GM12878 (cell line): ENCODE measurements at regions not wholly inside any gene's neighbourhood (a gene's known extent, or its start where the extent isn't known, plus 50 kb on each side); places are given as distances from the start of the nearest gene placed in this dataset.

Experiments
- ATAC-seq: fragments of 200-7000 bp; cut with Tn5 transposase; 3 replicates; pipeline ENCODE4 v1.9.1; 2020; ENCODE audit warnings: mild to moderate bottlenecking, moderate library complexity
- BruUV-seq: library from RNA; stranded (reverse); fragments of 400-500 nt; replicated peaks from 2 replicates; lab custom pipeline; 2021; lab: Mats Ljungman, UMichigan
- CTCF ChIA-PET: fragments of 300-600 bp; sonication (Branson Sonifier 250); formaldehyde crosslinking; extraction: SDS; loops from one replicate; lab custom pipeline; 2021; ENCODE audit warnings: inconsistent platforms; lab: Yijun Ruan, JAX
- POLR2A ChIA-PET: fragments of 350-600 bp; formaldehyde crosslinking; extraction: SDS; loops from one replicate; lab custom pipeline; 2021; ENCODE audit warnings: inconsistent platforms; lab: Charles Lee
- RAD21 ChIA-PET: fragments of 300-600 bp; sonication (Branson Sonifier 250); formaldehyde crosslinking; loops from one replicate; lab custom pipeline; 2023; ENCODE audit warnings: antibody characterized with exemption; ENCODE audit not compliant: unreplicated experiment; lab: Charles Lee
- SMC1A ChIA-PET: fragments of 300-600 bp; sonication (Branson Sonifier 250); formaldehyde crosslinking; loops from one replicate; lab custom pipeline; 2023; ENCODE audit not compliant: unreplicated experiment, uncharacterized antibody; lab: Charles Lee
- DNase-seq: peaks from one replicate; pipeline ENCODE4 v3.0.0-alpha.2; 2011; ENCODE audit warnings: low read depth, low spot score
- FAIRE-seq: peaks from 3 replicates; lab custom pipeline; 2011; peaks lifted over from hg19 to GRCh38; lab: Jason Lieb, UNC
- H2AFZ ChIP-seq: 2 replicates; pipeline ENCODE4 v1.6.0; 2011; ENCODE audit warnings: low read depth, low read length, control low read depth; ENCODE audit not compliant: control insufficient read depth
- H3K27ac ChIP-seq: 2 replicates; pipeline ENCODE4 v1.5.1; 2011; ENCODE audit warnings: control low read depth; ENCODE audit not compliant: control insufficient read depth, insufficient read depth
- H3K27me3 ChIP-seq, 2 experiments: replicated peaks in 1 of 2; 2 replicates each; pipeline versions ENCODE4 v1.6.0 to v1.6.1; 2011; ENCODE audit warnings: low read length in 1 of 2; ENCODE audit not compliant: control insufficient read depth in 2 of 2, insufficient read depth in 2 of 2
- H3K36me3 ChIP-seq, 2 experiments: 2 replicates each; pipeline ENCODE4 v1.5.1; 2011; ENCODE audit warnings: low read length in 1 of 2; ENCODE audit not compliant: control insufficient read depth in 2 of 2, insufficient read depth in 2 of 2
- H3K4me1 ChIP-seq: 2 replicates; pipeline ENCODE4 v1.6.1; 2011; ENCODE audit warnings: mild to moderate bottlenecking, low read length, moderate library complexity, mixed read lengths; ENCODE audit not compliant: control insufficient read depth, insufficient read depth
- H3K4me2 ChIP-seq: 2 replicates; pipeline ENCODE4 v1.6.0; 2011; ENCODE audit warnings: control low read depth; ENCODE audit not compliant: control insufficient read depth, insufficient read depth
- H3K4me3 ChIP-seq: fragments of 200-600 bp; sonication (generic); 2 replicates; pipeline ENCODE4 v1.5.1; 2016
- H3K79me2 ChIP-seq: 2 replicates; pipeline ENCODE4 v1.6.0; 2011; ENCODE audit warnings: low read length; ENCODE audit not compliant: control insufficient read depth, insufficient read depth
- H3K9ac ChIP-seq: 2 replicates; pipeline ENCODE4 v1.8.0; 2011; ENCODE audit warnings: low read length, control low read depth, mixed read lengths; ENCODE audit not compliant: control insufficient read depth, insufficient read depth
- H3K9me3 ChIP-seq: replicated peaks from 3 replicates; pipeline ENCODE4 v1.5.1; 2011; ENCODE audit warnings: mild to moderate bottlenecking, low read length; ENCODE audit not compliant: control insufficient read depth, insufficient read depth
- H4K20me1 ChIP-seq: 2 replicates; pipeline ENCODE4 v1.6.0; 2011; ENCODE audit not compliant: control insufficient read depth, insufficient read depth
- BRCA1 ChIP-seq: IDR thresholded peaks from 2 replicates; pipeline ENCODE4 v1.6.1; 2011; ENCODE audit warnings: low read depth, low read length, improper control_type of control experiment
- CBX3 ChIP-seq: fragments of 200-600 bp; sonication (generic); IDR thresholded peaks from 2 replicates; pipeline ENCODE4 v1.6.1; 2016; ENCODE audit warnings: low read depth, borderline replicate concordance
- CHD4 ChIP-seq: fragments of 200-600 bp; sonication (generic); IDR thresholded peaks from 2 replicates; pipeline ENCODE4 v1.6.1; 2016; ENCODE audit warnings: mild to moderate bottlenecking
- EZH2 ChIP-seq: IDR thresholded peaks from 2 replicates; pipeline ENCODE4 v1.6.1; 2012; ENCODE audit warnings: low read depth, mild to moderate bottlenecking, control low read depth, inconsistent platforms, low read length, borderline replicate concordance; ENCODE audit not compliant: control insufficient read depth
- GABPA ChIP-seq: IDR thresholded peaks from 2 replicates; pipeline ENCODE4 v1.6.1; 2014; ENCODE audit warnings: antibody characterized with exemption, low read depth, mild to moderate bottlenecking, inconsistent platforms
- HCFC1 ChIP-seq: fragments of 150-350 bp; IDR thresholded peaks from 2 replicates; pipeline ENCODE4 v1.6.1; 2014; ENCODE audit warnings: low read length
- HDGF ChIP-seq: fragments of 450-650 bp; IDR thresholded peaks from 2 replicates; pipeline ENCODE4 v1.6.1; 2016; ENCODE audit warnings: antibody characterized with exemption
- SMAD5 ChIP-seq: IDR thresholded peaks from 2 replicates; pipeline ENCODE4 v1.6.1; 2016; ENCODE audit warnings: antibody characterized with exemption, low read depth
- YBX1 ChIP-seq: fragments of 450-650 bp; IDR thresholded peaks from 2 replicates; pipeline ENCODE4 v1.6.1; 2016; ENCODE audit warnings: antibody characterized with exemption
- WGBS: methylation state at CpG from one replicate; pipeline ENCODE4 v1.1.6; 2016; ENCODE audit warnings: low lambda C conversion rate; ENCODE audit not compliant: insufficient replicate concordance, insufficient coverage; ENCODE audit errors: missing lambda C conversion rate; 5-methylcytosine and 5-hydroxymethylcytosine counted together
- in situ Hi-C: fragments of 300-500 bp; cut with MboI; formaldehyde crosslinking; loops from 9 replicates; pipeline ENCODE4 v1.14.3; 2018; ENCODE audit warnings: mixed read lengths
- intact Hi-C: fragments of 100-400 bp; cut with micrococcal nuclease; formaldehyde crosslinking; loops from one replicate; pipeline ENCODE4 v1.14.2; 2022; ENCODE audit not compliant: unreplicated experiment
- TF ChIP-seq, protein P1 (sequence below): fragments of 450-650 bp; IDR thresholded peaks from 2 replicates; pipeline ENCODE4 v1.6.1; 2018; ENCODE audit warnings: mild to moderate bottlenecking, low read depth, moderate library complexity; ENCODE audit not compliant: partially characterized antibody

- H3K27me3 ChIP-seq = peaks cover 0 to 3% of the 10 kb centered on the region in 2 experiments; a peak in 3 of 4 replicates
- SMC1A ChIA-PET = no interaction called here
- H3K79me2 ChIP-seq = no peaks in the 10 kb centered on the region
- no peak for FAIRE-seq
- TF ChIP-seq YBX1 (no peak), SMAD5 (no peak), CHD4 (no peak), CBX3 (no peak), HDGF (no peak), HCFC1 (no peak), GABPA (no peak), BRCA1 (no peak), EZH2 (no peak)
- TF ChIP-seq, protein P1, sequence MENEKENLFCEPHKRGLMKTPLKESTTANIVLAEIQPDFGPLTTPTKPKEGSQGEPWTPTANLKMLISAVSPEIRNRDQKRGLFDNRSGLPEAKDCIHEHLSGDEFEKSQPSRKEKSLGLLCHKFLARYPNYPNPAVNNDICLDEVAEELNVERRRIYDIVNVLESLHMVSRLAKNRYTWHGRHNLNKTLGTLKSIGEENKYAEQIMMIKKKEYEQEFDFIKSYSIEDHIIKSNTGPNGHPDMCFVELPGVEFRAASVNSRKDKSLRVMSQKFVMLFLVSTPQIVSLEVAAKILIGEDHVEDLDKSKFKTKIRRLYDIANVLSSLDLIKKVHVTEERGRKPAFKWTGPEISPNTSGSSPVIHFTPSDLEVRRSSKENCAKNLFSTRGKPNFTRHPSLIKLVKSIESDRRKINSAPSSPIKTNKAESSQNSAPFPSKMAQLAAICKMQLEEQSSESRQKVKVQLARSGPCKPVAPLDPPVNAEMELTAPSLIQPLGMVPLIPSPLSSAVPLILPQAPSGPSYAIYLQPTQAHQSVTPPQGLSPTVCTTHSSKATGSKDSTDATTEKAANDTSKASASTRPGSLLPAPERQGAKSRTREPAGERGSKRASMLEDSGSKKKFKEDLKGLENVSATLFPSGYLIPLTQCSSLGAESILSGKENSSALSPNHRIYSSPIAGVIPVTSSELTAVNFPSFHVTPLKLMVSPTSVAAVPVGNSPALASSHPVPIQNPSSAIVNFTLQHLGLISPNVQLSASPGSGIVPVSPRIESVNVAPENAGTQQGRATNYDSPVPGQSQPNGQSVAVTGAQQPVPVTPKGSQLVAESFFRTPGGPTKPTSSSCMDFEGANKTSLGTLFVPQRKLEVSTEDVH = no peak
- TF ChIP-seq, all 136 proteins: peak for 0
- ATAC-seq (no peak), DNase-seq (no peak)
- Histone ChIP-seq H3K27ac (no peak overlapping the region), H2AFZ (no peak overlapping the region), H3K36me3 (no peaks in the 10 kb centered on the region), H3K9me3 (no peaks in the 10 kb centered on the region; the same call in 2 of the 3 replicates), H3K4me3 (no peak overlapping the region), H3K4me1 (no peaks in the 10 kb centered on the region), H3K4me2 (no peak overlapping the region), H4K20me1 (no peaks in the 10 kb centered on the region), H3K9ac (no peak overlapping the region)
- POLR2A ChIA-PET = no interaction called here
- BruUV-seq = no TSS peak
- intact Hi-C loops (no loop called here), in situ Hi-C loops (no loop called here)
- CTCF ChIA-PET = interaction anchor here (0.8 kb wide), 1 partner anchor 10 kb away, joined by 3 read pairs; no protein-coding TSS in a partner anchor
- RAD21 ChIA-PET = no interaction called here
- WGBS = 32% methylated on average over 6 of the region's 6 CpGs
Measured at GRCh38 chr10:78217336-78217735, 183.7 kb downstream of the RPS24 start.
